Thyroid gland (tissue), 4 donors: ENCODE measurements at regions not wholly inside any gene's neighbourhood (a gene's known extent, or its start where the extent isn't known, plus 50 kb on each side); places are given as distances from the start of the nearest gene placed in this dataset.

Experiments used
- DNase-seq, 2 donors: peaks; one replicate each; pipeline ENCODE4 v3.0.0-alpha.2; 2019
- H3K27ac ChIP-seq, 3 donors: fragments of 200-600 bp; sonication (generic); 1 replicate in 2 of 3; 2 replicates in 1 of 3; pipeline ENCODE4 v1.5.1; 2016 to 2019; ENCODE audit warnings: mild to moderate bottlenecking in 1 of 3, moderate library complexity in 1 of 3
- H3K27me3 ChIP-seq: fragments of 200-600 bp; sonication (generic); one replicate; pipeline ENCODE4 v1.5.1; 2019
- H3K36me3 ChIP-seq, 2 donors: fragments of 200-600 bp; sonication (generic); one replicate each; pipeline ENCODE4 v1.5.1; 2016 to 2019
- H3K4me1 ChIP-seq, 2 donors: fragments of 200-600 bp; sonication (generic); one replicate each; pipeline ENCODE4 v1.5.1; 2017 to 2019
- H3K4me3 ChIP-seq, 3 donors: fragments of 200-600 bp; sonication (generic); replicated peaks in 1 of 3; 1 replicate in 2 of 3; 2 replicates in 1 of 3; pipeline ENCODE4 v1.5.1; 2016; ENCODE audit warnings: mild to moderate bottlenecking in 1 of 3
- H3K9me3 ChIP-seq: fragments of 200-600 bp; sonication (generic); one replicate; pipeline ENCODE4 v1.5.1; 2017
- CTCF ChIP-seq, 6 experiments: fragments of 200-600 bp in 3 of 6; fragments of 450-650 bp in 3 of 6; sonication (generic) in 3 of 6; IDR thresholded peaks; one replicate each; pipeline ENCODE4 v1.5.1; 2016 to 2019; ENCODE audit warnings: antibody characterized with exemption in 6 of 6, mild to moderate bottlenecking in 2 of 6, inconsistent platforms in 1 of 6, moderate library complexity in 1 of 6
- POLR2A ChIP-seq, 2 donors: fragments of 450-650 bp; IDR thresholded peaks; one replicate each; pipeline ENCODE4 v1.6.1; 2017; ENCODE audit warnings: antibody characterized with exemption in 2 of 2, mild to moderate bottlenecking in 2 of 2, moderate library complexity in 1 of 2
- WGBS, 2 donors: methylation state at CpG; one replicate each; pipeline ENCODE4 v1.1.5; 2017; 5-methylcytosine and 5-hydroxymethylcytosine counted together
- intact Hi-C: fragments of 100-400 bp; cut with DNase I; formaldehyde crosslinking; loops from one replicate; pipeline ENCODE4 v1.15.1; 2023

DNA sequence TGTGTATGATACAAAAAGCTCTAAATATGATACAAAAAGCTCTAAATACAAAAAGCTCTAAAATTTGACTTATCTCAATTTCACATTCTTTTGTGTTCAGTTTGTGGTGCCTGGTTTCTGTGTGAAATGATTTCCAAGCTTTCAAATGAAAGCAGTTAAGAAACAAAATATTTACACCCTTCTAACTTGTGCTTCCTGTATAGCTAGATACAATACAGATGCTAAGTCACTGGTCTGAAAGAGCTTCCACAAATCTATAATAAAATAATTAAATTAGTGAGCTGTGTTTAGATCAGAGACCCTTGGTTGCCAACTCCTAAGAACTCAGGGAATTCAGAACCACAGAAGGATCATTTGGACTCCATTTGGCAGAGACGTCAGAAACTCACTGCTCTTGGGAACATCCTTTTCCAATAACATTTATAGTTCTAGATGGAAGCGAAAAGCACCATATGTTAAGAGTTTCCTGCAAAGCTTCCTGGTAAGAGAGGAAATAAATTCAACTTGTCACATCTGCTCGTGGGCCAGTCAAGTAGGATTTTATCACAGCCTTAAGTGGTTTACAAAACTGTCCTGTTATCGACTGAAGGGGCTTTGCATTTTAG lies 1079.1 kb downstream of the ADGRL2 start:
- Histone ChIP-seq H3K4me1 (no peaks in the 10 kb centered on the region), H3K9me3 (no peaks in the 10 kb centered on the region), H3K27me3 (no peaks in the 10 kb centered on the region), H3K36me3 (no peaks in the 10 kb centered on the region), H3K4me3 (no peak overlapping the region), H3K27ac (no peak overlapping the region)
- DNase-seq: no peak
- WGBS, 2 donors: 47 to 61% methylated on average over 4 of the region's 4 CpGs
- no peak for TF ChIP-seq POLR2A (IDR thresholded peaks at IDR 0.05)
- no peak for TF ChIP-seq CTCF (IDR thresholded peaks at IDR 0.05)
- intact Hi-C loops: no loop called here

GRCh38 chr1:82875170-82875569 lies 1074.4 kb downstream of the ADGRL2 start:
- 96 to 97% methylated on average over 1 of the region's 1 CpG for WGBS, 2 donors
- H3K27me3 ChIP-seq: no peaks in the 10 kb centered on the region
- intact Hi-C loops: no loop called here
- H3K4me1 ChIP-seq: no peaks in the 10 kb centered on the region
- no peak for DNase-seq
- H3K36me3 ChIP-seq: no peaks in the 10 kb centered on the region
- TF ChIP-seq CTCF (IDR thresholded peaks at IDR 0.05) (no peak), POLR2A (IDR thresholded peaks at IDR 0.05) (no peak)
- H3K4me3 ChIP-seq: no peak overlapping the region
- no peak overlapping the region for H3K27ac ChIP-seq
- no peaks in the 10 kb centered on the region for H3K9me3 ChIP-seq

- no peak for DNase-seq
- H3K27ac ChIP-seq: no peak overlapping the region
- H3K4me1 ChIP-seq: no peaks in the 10 kb centered on the region
- no peaks in the 10 kb centered on the region for H3K27me3 ChIP-seq
- H3K9me3 ChIP-seq: no peaks in the 10 kb centered on the region
- no peak overlapping the region for H3K4me3 ChIP-seq
- TF ChIP-seq POLR2A (IDR thresholded peaks at IDR 0.05) (no peak), CTCF (IDR thresholded peaks at IDR 0.05) (no peak)
- no peaks in the 10 kb centered on the region for H3K36me3 ChIP-seq
- intact Hi-C loops: no loop called here
Observed at GRCh38 chr1:82874041-82874440, 1073.3 kb downstream of the ADGRL2 start.

DNA sequence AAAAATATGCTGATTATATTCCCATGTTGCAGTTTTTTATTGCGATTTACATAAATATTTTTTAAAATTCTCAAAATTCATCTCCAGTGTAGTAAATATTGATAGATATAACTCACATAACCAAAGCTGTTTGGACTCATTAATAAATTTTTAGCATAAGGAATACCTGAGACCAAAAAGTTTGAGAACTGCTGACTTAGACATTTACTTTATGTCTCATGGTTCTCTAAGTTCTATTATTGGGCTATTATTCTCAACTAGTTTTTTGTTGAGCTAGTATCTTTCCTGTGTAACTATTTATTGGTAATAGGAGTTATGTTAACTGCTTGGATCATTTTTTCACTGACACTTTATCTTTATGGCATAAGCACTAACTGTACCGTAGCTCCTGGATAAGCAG lies 1069.6 kb downstream of the ADGRL2 start:
- Histone ChIP-seq H3K4me1 (no peaks in the 10 kb centered on the region), H3K9me3 (no peaks in the 10 kb centered on the region), H3K27me3 (no peaks in the 10 kb centered on the region), H3K27ac (no peak overlapping the region), H3K36me3 (no peaks in the 10 kb centered on the region), H3K4me3 (no peak overlapping the region)
- TF ChIP-seq CTCF (IDR thresholded peaks at IDR 0.05) (no peak), POLR2A (IDR thresholded peaks at IDR 0.05) (no peak)
- intact Hi-C loops: no loop called here
- no peak for DNase-seq
- 95 to 98% methylated on average over 2 of the region's 2 CpGs for WGBS, 2 donors

GRCh38 chr1:82867781-82868180 lies 1067.0 kb downstream of the ADGRL2 start:
- no peaks in the 10 kb centered on the region for H3K27me3 ChIP-seq
- intact Hi-C loops: no loop called here
- H3K4me1 ChIP-seq: no peaks in the 10 kb centered on the region
- H3K9me3 ChIP-seq: no peaks in the 10 kb centered on the region
- H3K4me3 ChIP-seq: no peak overlapping the region
- DNase-seq: no peak
- no peak overlapping the region for H3K27ac ChIP-seq
- no peaks in the 10 kb centered on the region for H3K36me3 ChIP-seq
- WGBS, 2 donors: 86 to 87% methylated on average over 4 of the region's 4 CpGs
- TF ChIP-seq CTCF (IDR thresholded peaks at IDR 0.05) (no peak), POLR2A (IDR thresholded peaks at IDR 0.05) (no peak)
